ENCODE measurements at regions not wholly inside any gene's neighbourhood (a gene's known extent, or its start where the extent isn't known, plus 50 kb on each side); places are given as distances from the start of the nearest gene placed in this dataset.
"Not testable (repeated sequence)": the region's sequence is repeated elsewhere in the genome, so short reads cannot be mapped to it uniquely, and the experiment has no call there.

GRCh38 chr9:28092981-28093936 is 520.0 kb upstream of the C9orf72 start:
- DNase-seq (ENCODE audit: low read depth in 2 of 2) = no peak

- DNase-seq (ENCODE audit: low read depth in 2 of 2) = no peak
Measured at GRCh38 chr9:28101509-28101908, 528.2 kb upstream of the C9orf72 start.

GRCh38 chr9:28105001-28105400 is 531.7 kb upstream of the C9orf72 start:
- DNase-seq (ENCODE audit: low read depth in 2 of 2) = no peak

DNA sequence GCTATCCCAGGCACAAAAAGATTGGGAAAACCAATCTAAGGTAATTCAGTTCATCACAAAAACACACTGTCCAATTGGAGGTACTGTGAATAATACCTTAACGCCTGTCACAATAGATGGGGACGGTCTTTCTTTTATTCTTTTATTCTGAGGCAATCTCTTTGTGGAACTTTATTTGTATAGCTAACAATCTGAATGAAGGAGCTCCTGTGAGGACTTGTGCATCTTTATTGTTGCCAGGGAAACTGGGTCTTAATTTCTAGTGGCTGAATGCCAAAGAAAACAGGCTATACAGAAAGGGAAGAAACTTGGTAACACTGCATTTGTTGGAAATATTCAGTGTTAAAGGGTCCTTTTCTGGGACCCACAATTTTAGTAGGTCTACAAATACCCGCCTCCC is 546.9 kb upstream of the C9orf72 start:
- DNase-seq (ENCODE audit: low read depth in 2 of 2) = no peak

- no peak for DNase-seq (ENCODE audit: low read depth in 2 of 2)
Measured at GRCh38 chr9:28120626-28121025, 547.3 kb upstream of the C9orf72 start.

GRCh38 chr9:28121366-28121765 is 548.1 kb upstream of the C9orf72 start:
- DNase-seq (ENCODE audit: low read depth in 2 of 2) = no peak

DNA sequence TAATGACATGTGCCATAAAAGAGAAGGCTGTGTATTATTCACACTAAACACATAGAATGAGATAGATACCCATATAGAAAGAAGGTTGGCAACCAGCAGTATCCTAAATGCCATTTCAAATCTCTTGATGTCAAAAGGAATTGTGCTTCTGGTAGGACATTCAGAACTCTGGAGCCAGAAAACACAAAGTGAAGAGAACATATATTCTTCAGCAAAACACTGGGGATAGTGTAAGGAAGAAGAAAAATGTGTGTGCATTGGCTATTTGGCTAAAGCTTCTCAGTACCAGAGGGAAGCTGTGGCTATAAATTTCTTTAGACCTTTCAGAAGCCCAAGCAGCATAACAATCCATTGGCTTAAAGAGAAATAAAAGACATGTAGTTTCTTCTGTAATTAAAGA is 551.6 kb upstream of the C9orf72 start:
- no peak for DNase-seq (ENCODE audit: low read depth in 2 of 2)

DNA sequence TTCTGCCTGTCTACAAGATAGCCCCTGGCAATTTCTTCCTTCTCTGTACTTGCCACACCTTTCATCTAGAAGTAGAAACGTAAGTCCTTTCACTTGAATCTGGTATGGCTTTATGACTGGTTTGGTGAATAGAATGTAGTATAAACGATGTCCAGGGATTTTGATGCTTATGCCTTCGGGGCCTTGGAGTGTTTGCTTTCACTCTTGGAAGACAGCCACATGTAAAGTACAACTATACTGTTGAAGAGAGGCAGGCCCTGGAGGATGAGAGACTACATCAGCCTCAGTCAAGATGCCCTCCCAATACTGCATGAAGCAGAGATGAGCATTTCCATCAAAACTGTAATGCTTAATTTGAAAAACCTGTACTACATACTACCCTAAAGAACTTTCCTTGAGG is 553.8 kb upstream of the C9orf72 start:
- DNase-seq (ENCODE audit: low read depth in 2 of 2) = no peak

DNA sequence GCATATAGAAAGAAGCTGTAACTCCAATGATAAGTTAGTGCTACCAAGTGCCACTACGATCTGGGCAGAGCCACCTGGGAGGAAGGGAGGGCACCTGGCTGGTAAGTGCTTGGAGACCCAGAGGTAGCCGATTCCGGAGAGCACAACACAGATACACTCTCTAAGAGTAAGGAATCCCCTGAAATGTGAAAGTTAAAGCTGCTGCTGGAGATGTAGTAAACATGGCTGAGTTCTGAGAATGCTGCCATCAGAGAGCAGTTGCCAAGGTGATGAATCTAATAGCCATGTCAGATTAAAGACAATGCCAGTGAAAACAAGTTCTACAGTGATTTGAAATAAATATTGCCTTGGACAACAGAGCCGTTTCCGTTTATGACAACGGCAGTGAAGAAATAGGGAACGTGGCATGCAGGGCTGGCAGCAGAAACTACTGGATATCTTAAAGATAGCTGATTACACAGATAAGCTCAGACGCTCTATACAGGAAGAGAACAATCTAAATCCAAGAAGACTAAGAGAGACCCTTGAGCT is 561.2 kb upstream of the C9orf72 start:
- no peak for DNase-seq (ENCODE audit: low read depth in 2 of 2)

DNA sequence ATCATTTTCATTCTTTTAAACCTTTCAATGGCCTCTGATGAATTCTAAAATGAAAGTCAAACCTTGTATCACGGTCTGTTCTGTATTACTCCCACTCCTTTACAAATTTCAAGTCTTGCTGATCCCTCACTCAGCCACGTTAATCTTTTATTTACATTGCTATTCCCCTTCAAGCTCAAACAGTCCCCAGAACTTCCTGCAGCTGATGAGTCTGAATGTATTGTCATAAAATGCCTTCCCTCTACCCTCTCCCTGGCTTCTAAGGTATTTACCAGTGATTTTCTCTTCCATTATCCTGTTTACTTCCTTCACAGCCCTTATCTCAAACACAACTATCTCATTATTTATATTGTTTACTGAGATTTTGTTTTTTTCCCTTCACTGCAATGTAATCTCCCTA is 562.3 kb upstream of the C9orf72 start:
- no peak for DNase-seq (ENCODE audit: low read depth in 2 of 2)

- no peak for DNase-seq (ENCODE audit: low read depth in 2 of 2)
Measured at GRCh38 chr9:28136113-28136512, 562.8 kb upstream of the C9orf72 start.

DNA sequence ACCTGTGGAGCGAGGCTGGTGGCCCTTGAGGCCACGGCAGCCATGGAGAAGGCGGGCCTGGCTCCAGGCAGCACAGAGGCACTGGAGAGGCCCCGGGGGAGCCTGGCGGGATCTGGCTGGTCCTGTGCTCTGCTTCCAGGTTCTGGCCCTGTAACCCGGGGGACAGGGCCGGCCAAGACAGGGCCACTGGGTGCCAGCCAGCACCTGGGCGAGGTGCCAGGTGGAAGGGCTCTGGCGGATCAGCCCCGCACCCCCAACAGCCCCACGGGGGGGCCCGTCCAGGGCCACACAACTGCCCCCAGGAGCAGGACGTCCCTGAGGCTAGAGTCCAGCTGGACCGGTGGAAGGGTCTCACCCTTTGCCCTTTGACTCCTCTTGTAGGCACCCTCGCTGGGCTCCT is 574.1 kb upstream of the C9orf72 start:
- DNase-seq (ENCODE audit: low read depth in 2 of 2) = not testable (repeated sequence)

- not testable (repeated sequence) for DNase-seq (ENCODE audit: low read depth in 2 of 2)
Measured at GRCh38 chr9:28147923-28148597, 574.8 kb upstream of the C9orf72 start.

DNA sequence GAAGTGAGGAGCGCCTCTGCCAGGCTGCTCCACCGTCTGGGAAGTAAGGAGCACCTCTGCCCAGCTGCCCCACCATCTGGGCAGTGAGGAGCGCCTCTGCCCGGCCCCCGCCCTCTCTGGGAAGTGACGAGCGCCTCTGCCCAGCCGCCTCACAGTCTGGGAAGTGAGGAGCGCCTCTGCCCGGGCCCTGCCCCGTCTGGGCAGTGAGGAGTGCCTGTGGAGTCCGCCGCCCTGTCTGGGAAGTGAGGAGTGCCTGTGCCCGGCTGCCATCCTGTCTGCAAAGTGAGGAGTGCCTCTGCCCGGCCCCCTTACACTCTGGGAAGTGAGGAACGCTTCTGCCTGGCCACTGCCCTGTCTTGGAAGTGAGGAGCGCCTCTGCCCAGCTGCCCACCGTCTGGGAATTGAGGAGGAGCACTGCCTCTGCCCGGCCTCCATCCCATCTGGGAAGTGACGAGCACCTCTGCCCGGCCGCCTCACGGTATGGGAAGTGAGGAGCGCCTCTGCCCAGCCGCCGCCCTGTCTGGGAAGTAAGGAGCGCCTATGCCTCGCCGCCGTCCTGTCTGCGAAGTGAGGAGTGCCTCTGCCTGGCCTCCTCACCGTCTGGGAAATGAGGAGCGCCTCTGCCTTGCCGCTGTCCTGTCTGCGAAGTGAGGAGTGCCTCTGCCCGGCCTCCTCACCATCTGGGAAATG is 576.2 kb upstream of the C9orf72 start:
- not testable (repeated sequence) for DNase-seq (ENCODE audit: low read depth in 2 of 2)

GRCh38 chr9:28155067-28155466 is 581.8 kb upstream of the C9orf72 start:
- DNase-seq (ENCODE audit: low read depth in 2 of 2) = no peak

GRCh38 chr9:28155671-28156070 is 582.4 kb upstream of the C9orf72 start:
- DNase-seq (ENCODE audit: low read depth in 2 of 2) = no peak

GRCh38 chr9:28158451-28158850 is 585.2 kb upstream of the C9orf72 start:
- no peak for DNase-seq (ENCODE audit: low read depth in 2 of 2)

GRCh38 chr9:28163619-28164018 is 590.3 kb upstream of the C9orf72 start:
- DNase-seq (ENCODE audit: low read depth in 2 of 2) = no peak

DNA sequence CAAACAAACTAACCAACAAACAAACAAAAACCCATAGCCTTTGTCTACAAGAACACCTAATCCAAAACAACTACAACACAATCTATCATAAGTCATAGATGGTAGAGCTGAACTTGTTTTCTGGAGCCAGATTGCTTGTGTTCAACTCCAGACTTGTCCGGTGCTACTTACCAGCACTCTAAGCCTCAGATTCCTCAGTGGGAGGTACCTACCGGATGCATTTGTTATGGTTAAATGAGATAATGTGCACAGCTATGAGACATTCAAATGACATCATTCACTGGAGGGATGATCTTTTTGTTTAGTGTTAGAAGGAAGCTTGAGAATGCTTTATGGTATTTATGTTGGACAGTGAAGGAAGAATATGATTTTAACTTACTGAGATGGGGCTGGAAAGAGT is 592.9 kb upstream of the C9orf72 start:
- DNase-seq (ENCODE audit: low read depth in 2 of 2) = no peak

DNA sequence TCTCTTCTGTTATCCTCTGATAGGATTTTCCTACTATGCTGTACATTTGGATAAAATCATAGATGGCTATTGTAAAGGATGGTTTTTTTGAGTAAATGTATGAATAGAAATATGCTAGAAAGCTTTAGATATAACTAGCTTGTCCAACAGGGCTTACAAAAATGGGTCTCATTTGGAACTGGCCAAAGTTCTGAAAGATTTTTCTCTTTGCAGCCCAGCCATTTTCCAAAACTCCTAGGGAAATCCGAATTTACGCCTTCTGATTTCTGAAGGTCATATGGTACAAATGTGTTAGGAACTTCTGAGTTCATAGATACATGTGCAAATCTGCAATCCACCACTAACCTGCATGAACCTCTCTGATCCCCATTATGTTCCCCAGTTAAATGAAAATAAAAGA is 603.9 kb upstream of the C9orf72 start:
- no peak for DNase-seq (ENCODE audit: low read depth in 2 of 2)

DNA sequence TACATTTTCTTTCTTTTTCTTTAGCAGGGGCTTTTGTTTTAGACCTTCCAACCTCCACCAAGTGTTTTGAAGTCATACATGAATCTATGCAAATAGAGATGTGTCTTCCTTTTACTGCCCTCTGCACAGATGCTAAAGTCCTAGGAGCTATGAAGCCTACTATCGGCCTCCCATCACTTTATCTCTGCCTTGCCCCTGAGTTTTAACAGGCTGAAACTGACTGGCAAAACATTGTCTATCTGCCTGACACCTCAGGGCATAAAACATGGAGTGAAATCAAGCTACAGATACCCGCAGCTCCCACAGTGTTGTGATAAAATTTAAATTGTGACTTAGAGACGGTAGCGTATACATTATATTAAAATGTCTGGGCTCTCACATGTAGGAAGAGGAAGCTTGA is 604.6 kb upstream of the C9orf72 start:
- no peak for DNase-seq (ENCODE audit: low read depth in 2 of 2)

DNA sequence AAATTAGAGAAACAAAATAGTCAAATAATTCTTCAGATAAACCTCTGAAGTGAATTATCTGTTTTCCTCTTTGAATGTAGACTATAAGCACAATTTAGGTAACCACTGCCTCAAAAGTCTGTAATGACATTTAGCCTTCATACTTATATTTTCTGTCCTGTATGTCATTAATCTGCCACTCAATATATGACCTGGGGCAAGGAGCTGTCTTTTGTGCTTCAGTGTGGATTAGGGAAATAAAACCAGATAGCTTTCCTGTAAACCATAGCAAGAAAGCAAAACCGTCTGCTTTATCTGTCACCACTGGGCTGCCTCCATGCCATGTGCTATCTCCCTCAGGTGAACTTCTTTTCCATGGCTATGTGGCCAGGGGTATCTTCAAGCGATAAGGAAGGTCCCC is 606.6 kb upstream of the C9orf72 start:
- DNase-seq (ENCODE audit: low read depth in 2 of 2) = no peak

Measured in stimulated activated CD4-positive, alpha-beta T cell treated with anti-CD3 and anti-CD28 coated beads, Interleukin-15, amount 100 ng/mL, for 48 hours (primary cell).